SK-N-SH treated with all-trans-retinoic acid at 6 μM for 48 hours (cell line): ENCODE measurements at regions not wholly inside any gene's neighbourhood (a gene's known extent, or its start where the extent isn't known, plus 50 kb on each side); places are given as distances from the start of the nearest gene placed in this dataset.

Experiments used
- ATAC-seq: fragments of 200-7000 bp; cut with Tn5 transposase; 3 replicates; pipeline ENCODE4 v1.9.1; 2020; ENCODE audit warnings: mild to moderate bottlenecking, moderate library complexity
- ARNTL ChIP-seq: fragments of 450-650 bp; formaldehyde crosslinking; IDR thresholded peaks from 2 replicates; pipeline ENCODE4 v1.5.0; 2020; ENCODE audit warnings: low read depth, mild to moderate bottlenecking, moderate library complexity, borderline replicate concordance
- BACH2 ChIP-seq: fragments of 250-450 bp; sonication (Bioruptor Pico); IDR thresholded peaks from 2 replicates; pipeline ENCODE4 v1.9.0; 2021; ENCODE audit warnings: mild to moderate bottlenecking, borderline replicate concordance
- CSDC2 ChIP-seq: fragments of 250-450 bp; sonication (Bioruptor Pico); IDR thresholded peaks from 2 replicates; pipeline ENCODE4 v1.5.0; 2020; ENCODE audit warnings: mild to moderate bottlenecking, moderate library complexity
- ESRRG ChIP-seq: fragments of 250-450 bp; sonication (Bioruptor Pico); IDR thresholded peaks from 2 replicates; pipeline ENCODE4 v1.6.1; 2021; ENCODE audit warnings: mild to moderate bottlenecking
- GLIS3 ChIP-seq: fragments of 250-450 bp; sonication (Bioruptor Pico); IDR thresholded peaks from 2 replicates; pipeline ENCODE4 v1.5.0; 2020; ENCODE audit warnings: mild to moderate bottlenecking, moderate library complexity
- ISL1 ChIP-seq: fragments of 250-450 bp; sonication (Bioruptor Pico); IDR thresholded peaks from 2 replicates; pipeline ENCODE4 v2.1.2; 2022; ENCODE audit warnings: mild to moderate bottlenecking, moderate library complexity
- PPARA ChIP-seq: fragments of 250-450 bp; sonication (Bioruptor Pico); IDR thresholded peaks from 2 replicates; pipeline ENCODE4 v1.5.0; 2020; ENCODE audit warnings: mild to moderate bottlenecking, borderline replicate concordance
- RARB ChIP-seq: fragments of 250-450 bp; sonication (Bioruptor Pico); IDR thresholded peaks from 2 replicates; pipeline ENCODE4 v1.8.0; 2021; ENCODE audit warnings: mild to moderate bottlenecking, moderate library complexity
- TCF4 ChIP-seq: fragments of 250-450 bp; sonication (Bioruptor Pico); IDR thresholded peaks from 2 replicates; pipeline ENCODE4 v1.8.0; 2021; ENCODE audit warnings: mild to moderate bottlenecking, moderate library complexity, borderline replicate concordance
- TOX ChIP-seq: fragments of 250-450 bp; sonication (Bioruptor Pico); IDR thresholded peaks from 2 replicates; pipeline ENCODE4 v1.8.0; 2021; ENCODE audit warnings: mild to moderate bottlenecking, moderate library complexity, borderline replicate concordance
- ZC3H10 ChIP-seq: fragments of 250-450 bp; sonication (Bioruptor Pico); IDR thresholded peaks from 2 replicates; pipeline ENCODE4 v1.5.1; 2021; ENCODE audit warnings: mild to moderate bottlenecking, moderate library complexity
- ZFP3 ChIP-seq: fragments of 250-450 bp; sonication (Bioruptor Pico); IDR thresholded peaks from 2 replicates; pipeline ENCODE4 v1.5.0; 2020; ENCODE audit warnings: mild to moderate bottlenecking, moderate library complexity
- ZFP30 ChIP-seq: fragments of 450-650 bp; formaldehyde crosslinking; IDR thresholded peaks from 2 replicates; pipeline ENCODE4 v1.5.0; 2022; ENCODE audit warnings: mild to moderate bottlenecking, moderate library complexity
- ZNF565 ChIP-seq: fragments of 450-650 bp; formaldehyde crosslinking; conservative IDR thresholded peaks from 2 replicates; pipeline ENCODE4 v1.5.0; 2020; ENCODE audit warnings: low read depth, mild to moderate bottlenecking, moderate library complexity
- ZNF70 ChIP-seq: fragments of 450-650 bp; formaldehyde crosslinking; IDR thresholded peaks from 2 replicates; pipeline ENCODE4 v1.5.0; 2020; ENCODE audit warnings: mild to moderate bottlenecking, moderate library complexity
- ZNF8 ChIP-seq: fragments of 450-650 bp; formaldehyde crosslinking; IDR thresholded peaks from 2 replicates; pipeline ENCODE4 v1.5.0; 2020; ENCODE audit warnings: mild to moderate bottlenecking, moderate library complexity
- TF ChIP-seq, protein P1 (sequence below): fragments of 250-450 bp; sonication (Bioruptor Pico); IDR thresholded peaks from 2 replicates; pipeline ENCODE4 v1.5.1; 2020; ENCODE audit warnings: low read depth, mild to moderate bottlenecking, moderate library complexity
- TF ChIP-seq, protein P2 (sequence below): fragments of 250-450 bp; sonication (Bioruptor Pico); IDR thresholded peaks from 2 replicates; pipeline ENCODE4 v1.5.0; 2020; ENCODE audit warnings: mild to moderate bottlenecking, moderate library complexity
- TF ChIP-seq, protein P3 (sequence below): fragments of 250-450 bp; sonication (Bioruptor Pico); IDR thresholded peaks from 2 replicates; pipeline ENCODE4 v1.5.1; 2021; ENCODE audit warnings: mild to moderate bottlenecking, moderate library complexity
- TF ChIP-seq, protein P4 (sequence below): fragments of 250-450 bp; sonication (Bioruptor Pico); IDR thresholded peaks from 2 replicates; pipeline ENCODE4 v1.8.0; 2021; ENCODE audit warnings: low read depth, mild to moderate bottlenecking, moderate library complexity, borderline replicate concordance
- TF ChIP-seq, protein P5 (sequence below): fragments of 250-450 bp; sonication (Bioruptor Pico); IDR thresholded peaks from 2 replicates; pipeline ENCODE4 v1.8.0; 2020; ENCODE audit warnings: mild to moderate bottlenecking, moderate library complexity, borderline replicate concordance

DNA sequence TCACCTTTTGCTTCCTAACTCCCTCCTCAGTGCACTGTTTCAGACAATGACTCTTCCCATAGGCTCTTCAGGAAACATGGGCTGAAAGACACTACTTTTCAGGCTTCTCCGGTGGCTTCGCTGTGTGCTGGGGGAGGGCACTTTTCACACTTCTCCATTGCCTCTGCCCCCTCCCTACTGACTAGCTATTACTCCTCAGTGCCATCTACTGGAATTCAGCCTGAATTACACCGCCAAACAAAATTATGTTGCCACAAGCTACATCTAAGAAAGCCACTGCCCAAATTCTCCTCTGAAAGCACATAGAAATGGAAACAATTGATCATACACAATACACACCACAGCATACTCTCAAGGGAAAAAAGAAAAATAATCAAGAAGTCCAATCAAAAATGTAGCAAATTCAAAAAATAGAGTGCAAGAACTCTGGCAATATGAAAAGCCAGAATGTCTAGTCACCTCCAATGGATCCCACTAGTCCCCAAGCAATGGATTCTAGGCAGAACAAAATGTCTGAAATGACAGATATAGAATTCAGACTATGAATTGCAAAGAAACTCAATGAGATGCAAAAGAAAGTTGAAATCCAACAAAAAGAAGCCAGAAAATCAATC lies 1139.4 kb upstream of the GYPC start:
- no peak for TF ChIP-seq ZNF70 (CRISPR knock-in tag)
- TF ChIP-seq RARB (CRISPR knock-in tag): no peak
- TF ChIP-seq, protein P1, sequence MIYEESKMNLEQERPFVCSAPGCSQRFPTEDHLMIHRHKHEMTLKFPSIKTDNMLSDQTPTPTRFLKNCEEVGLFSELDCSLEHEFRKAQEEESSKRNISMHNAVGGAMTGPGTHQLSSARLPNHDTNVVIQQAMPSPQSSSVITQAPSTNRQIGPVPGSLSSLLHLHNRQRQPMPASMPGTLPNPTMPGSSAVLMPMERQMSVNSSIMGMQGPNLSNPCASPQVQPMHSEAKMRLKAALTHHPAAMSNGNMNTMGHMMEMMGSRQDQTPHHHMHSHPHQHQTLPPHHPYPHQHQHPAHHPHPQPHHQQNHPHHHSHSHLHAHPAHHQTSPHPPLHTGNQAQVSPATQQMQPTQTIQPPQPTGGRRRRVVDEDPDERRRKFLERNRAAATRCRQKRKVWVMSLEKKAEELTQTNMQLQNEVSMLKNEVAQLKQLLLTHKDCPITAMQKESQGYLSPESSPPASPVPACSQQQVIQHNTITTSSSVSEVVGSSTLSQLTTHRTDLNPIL: no peak
- TF ChIP-seq ZNF8 (CRISPR knock-in tag): no peak
- TF ChIP-seq, protein P2, sequence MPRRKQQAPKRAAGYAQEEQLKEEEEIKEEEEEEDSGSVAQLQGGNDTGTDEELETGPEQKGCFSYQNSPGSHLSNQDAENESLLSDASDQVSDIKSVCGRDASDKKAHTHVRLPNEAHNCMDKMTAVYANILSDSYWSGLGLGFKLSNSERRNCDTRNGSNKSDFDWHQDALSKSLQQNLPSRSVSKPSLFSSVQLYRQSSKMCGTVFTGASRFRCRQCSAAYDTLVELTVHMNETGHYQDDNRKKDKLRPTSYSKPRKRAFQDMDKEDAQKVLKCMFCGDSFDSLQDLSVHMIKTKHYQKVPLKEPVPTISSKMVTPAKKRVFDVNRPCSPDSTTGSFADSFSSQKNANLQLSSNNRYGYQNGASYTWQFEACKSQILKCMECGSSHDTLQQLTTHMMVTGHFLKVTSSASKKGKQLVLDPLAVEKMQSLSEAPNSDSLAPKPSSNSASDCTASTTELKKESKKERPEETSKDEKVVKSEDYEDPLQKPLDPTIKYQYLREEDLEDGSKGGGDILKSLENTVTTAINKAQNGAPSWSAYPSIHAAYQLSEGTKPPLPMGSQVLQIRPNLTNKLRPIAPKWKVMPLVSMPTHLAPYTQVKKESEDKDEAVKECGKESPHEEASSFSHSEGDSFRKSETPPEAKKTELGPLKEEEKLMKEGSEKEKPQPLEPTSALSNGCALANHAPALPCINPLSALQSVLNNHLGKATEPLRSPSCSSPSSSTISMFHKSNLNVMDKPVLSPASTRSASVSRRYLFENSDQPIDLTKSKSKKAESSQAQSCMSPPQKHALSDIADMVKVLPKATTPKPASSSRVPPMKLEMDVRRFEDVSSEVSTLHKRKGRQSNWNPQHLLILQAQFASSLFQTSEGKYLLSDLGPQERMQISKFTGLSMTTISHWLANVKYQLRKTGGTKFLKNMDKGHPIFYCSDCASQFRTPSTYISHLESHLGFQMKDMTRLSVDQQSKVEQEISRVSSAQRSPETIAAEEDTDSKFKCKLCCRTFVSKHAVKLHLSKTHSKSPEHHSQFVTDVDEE (CRISPR knock-in tag): no peak
- TF ChIP-seq GLIS3 (CRISPR knock-in tag): no peak
- no peak for TF ChIP-seq ZNF565
- no peak for TF ChIP-seq ESRRG
- no peak for TF ChIP-seq ARNTL (CRISPR knock-in tag)
- TF ChIP-seq BACH2: no peak
- TF ChIP-seq PPARA (CRISPR knock-in tag): no peak
- TF ChIP-seq, protein P3, sequence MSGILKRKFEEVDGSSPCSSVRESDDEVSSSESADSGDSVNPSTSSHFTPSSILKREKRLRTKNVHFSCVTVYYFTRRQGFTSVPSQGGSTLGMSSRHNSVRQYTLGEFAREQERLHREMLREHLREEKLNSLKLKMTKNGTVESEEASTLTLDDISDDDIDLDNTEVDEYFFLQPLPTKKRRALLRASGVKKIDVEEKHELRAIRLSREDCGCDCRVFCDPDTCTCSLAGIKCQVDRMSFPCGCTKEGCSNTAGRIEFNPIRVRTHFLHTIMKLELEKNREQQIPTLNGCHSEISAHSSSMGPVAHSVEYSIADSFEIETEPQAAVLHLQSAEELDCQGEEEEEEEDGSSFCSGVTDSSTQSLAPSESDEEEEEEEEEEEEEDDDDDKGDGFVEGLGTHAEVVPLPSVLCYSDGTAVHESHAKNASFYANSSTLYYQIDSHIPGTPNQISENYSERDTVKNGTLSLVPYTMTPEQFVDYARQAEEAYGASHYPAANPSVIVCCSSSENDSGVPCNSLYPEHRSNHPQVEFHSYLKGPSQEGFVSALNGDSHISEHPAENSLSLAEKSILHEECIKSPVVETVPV (CRISPR knock-in tag): no peak
- TF ChIP-seq ISL1 (CRISPR knock-in tag): no peak
- ATAC-seq: no peak

DNA sequence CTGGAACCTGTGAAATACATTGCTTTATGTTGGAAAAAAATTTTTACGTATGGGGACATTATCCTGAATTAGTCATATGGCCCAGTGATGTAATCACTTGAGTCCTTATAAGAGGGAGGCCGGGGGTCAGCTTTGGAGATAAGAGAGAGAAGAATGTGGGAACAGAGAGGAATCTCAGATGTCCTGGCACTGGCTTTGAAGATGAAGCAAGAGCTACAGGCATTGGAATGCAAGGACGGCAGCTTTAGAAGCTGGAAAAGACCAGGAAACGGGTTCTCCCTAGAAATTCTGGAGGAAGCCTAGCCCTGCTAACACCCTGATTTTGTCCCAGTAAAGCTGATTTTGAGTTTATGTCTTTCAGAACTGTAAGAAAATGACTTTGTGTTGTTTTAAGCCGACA lies 1129.9 kb upstream of the GYPC start:
- ATAC-seq: no peak
- no peak for TF ChIP-seq PPARA (CRISPR knock-in tag)
- no peak for TF ChIP-seq BACH2
- TF ChIP-seq, all 23 proteins: peak for 0

DNA sequence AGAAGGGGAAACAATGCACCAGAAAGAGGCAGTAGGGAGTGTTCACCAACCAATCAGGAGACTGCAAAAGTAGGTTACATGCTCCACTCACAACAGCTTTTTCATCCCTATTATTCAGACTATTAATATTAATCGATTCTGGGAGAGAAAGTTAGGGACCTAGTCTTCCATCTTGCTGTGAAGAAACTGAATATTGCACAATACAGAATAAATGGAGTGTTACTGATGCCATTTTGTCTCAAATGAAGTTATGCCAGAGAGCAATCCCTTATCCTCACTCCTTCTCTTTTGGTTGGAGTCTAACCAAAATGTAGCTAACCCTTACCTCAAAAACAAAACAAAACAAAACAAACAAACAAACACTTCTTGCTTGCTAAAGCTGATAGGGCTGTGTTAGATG lies 1120.9 kb upstream of the GYPC start:
- no peak for TF ChIP-seq ZNF565
- TF ChIP-seq, protein P4, sequence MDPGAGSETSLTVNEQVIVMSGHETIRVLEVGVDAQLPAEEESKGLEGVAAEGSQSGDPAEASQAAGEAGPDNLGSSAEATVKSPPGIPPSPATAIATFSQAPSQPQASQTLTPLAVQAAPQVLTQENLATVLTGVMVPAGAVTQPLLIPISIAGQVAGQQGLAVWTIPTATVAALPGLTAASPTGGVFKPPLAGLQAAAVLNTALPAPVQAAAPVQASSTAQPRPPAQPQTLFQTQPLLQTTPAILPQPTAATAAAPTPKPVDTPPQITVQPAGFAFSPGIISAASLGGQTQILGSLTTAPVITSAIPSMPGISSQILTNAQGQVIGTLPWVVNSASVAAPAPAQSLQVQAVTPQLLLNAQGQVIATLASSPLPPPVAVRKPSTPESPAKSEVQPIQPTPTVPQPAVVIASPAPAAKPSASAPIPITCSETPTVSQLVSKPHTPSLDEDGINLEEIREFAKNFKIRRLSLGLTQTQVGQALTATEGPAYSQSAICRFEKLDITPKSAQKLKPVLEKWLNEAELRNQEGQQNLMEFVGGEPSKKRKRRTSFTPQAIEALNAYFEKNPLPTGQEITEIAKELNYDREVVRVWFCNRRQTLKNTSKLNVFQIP: no peak
- no peak for TF ChIP-seq ZC3H10 (CRISPR knock-in tag)
- no peak for TF ChIP-seq ZFP3
- TF ChIP-seq ZFP30: no peak
- TF ChIP-seq, protein P1: no peak
- no peak for TF ChIP-seq TCF4 (CRISPR knock-in tag)
- TF ChIP-seq, protein P5, sequence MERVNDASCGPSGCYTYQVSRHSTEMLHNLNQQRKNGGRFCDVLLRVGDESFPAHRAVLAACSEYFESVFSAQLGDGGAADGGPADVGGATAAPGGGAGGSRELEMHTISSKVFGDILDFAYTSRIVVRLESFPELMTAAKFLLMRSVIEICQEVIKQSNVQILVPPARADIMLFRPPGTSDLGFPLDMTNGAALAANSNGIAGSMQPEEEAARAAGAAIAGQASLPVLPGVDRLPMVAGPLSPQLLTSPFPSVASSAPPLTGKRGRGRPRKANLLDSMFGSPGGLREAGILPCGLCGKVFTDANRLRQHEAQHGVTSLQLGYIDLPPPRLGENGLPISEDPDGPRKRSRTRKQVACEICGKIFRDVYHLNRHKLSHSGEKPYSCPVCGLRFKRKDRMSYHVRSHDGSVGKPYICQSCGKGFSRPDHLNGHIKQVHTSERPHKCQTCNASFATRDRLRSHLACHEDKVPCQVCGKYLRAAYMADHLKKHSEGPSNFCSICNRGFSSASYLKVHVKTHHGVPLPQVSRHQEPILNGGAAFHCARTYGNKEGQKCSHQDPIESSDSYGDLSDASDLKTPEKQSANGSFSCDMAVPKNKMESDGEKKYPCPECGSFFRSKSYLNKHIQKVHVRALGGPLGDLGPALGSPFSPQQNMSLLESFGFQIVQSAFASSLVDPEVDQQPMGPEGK: no peak
- TF ChIP-seq, protein P3 (CRISPR knock-in tag): no peak
- TF ChIP-seq CSDC2: no peak
- no peak for TF ChIP-seq ZNF70 (CRISPR knock-in tag)
- TF ChIP-seq ZNF8 (CRISPR knock-in tag): no peak
- no peak for TF ChIP-seq TOX (CRISPR knock-in tag)
- no peak for TF ChIP-seq ISL1 (CRISPR knock-in tag)
- no peak for ATAC-seq
